HEK293T (cell line): ENCODE measurements at regions not wholly inside any gene's neighbourhood (a gene's known extent, or its start where the extent isn't known, plus 50 kb on each side); places are given as distances from the start of the nearest gene placed in this dataset.

Source experiments
- CTCF ChIA-PET: fragments of 350-600 bp; formaldehyde crosslinking; extraction: SDS; loops from one replicate; lab custom pipeline; 2021; ENCODE audit warnings: antibody characterized with exemption, inconsistent platforms; lab: Yijun Ruan, JAX
- POLR2A ChIA-PET: fragments of 350-600 bp; formaldehyde crosslinking; extraction: SDS; loops from one replicate; lab custom pipeline; 2020; ENCODE audit warnings: antibody characterized with exemption, inconsistent platforms; lab: Yijun Ruan, JAX
- DNase-seq: peaks from one replicate; pipeline ENCODE4 v3.0.0; 2012; ENCODE audit warnings: mixed read lengths; ENCODE audit errors: extremely low spot score
- ARNT ChIP-seq: fragments of 450-650 bp; IDR thresholded peaks from 2 replicates; pipeline ENCODE4 v1.6.1; 2017; ENCODE audit warnings: mild to moderate bottlenecking
- BHLHE40 ChIP-seq: fragments of 450-650 bp; IDR thresholded peaks from 2 replicates; pipeline ENCODE4 v1.6.1; 2016; ENCODE audit warnings: mild to moderate bottlenecking, moderate library complexity, borderline replicate concordance
- CTBP1 ChIP-seq: fragments of 450-650 bp; IDR thresholded peaks from 2 replicates; pipeline ENCODE4 v1.6.1; 2016; ENCODE audit warnings: borderline replicate concordance
- ELF4 ChIP-seq: fragments of 450-650 bp; IDR thresholded peaks from 2 replicates; pipeline ENCODE4 v1.6.1; 2017; ENCODE audit warnings: antibody characterized with exemption
- FOXA1 ChIP-seq: fragments of 450-650 bp; IDR thresholded peaks from 2 replicates; pipeline ENCODE4 v1.6.1; 2016; ENCODE audit warnings: mild to moderate bottlenecking
- FOXK2 ChIP-seq: fragments of 450-650 bp; IDR thresholded peaks from 2 replicates; pipeline ENCODE4 v1.6.1; 2016; ENCODE audit warnings: mild to moderate bottlenecking
- FOXM1 ChIP-seq: fragments of 450-650 bp; IDR thresholded peaks from 2 replicates; pipeline ENCODE4 v1.6.1; 2017; ENCODE audit warnings: mild to moderate bottlenecking, borderline replicate concordance
- HDGF ChIP-seq: fragments of 450-650 bp; IDR thresholded peaks from 2 replicates; pipeline ENCODE4 v1.6.1; 2017; ENCODE audit warnings: antibody characterized with exemption, borderline replicate concordance
- L3MBTL2 ChIP-seq: fragments of 450-650 bp; conservative IDR thresholded peaks from 2 replicates; pipeline ENCODE4 v1.6.1; 2016; ENCODE audit warnings: mild to moderate bottlenecking
- LEF1 ChIP-seq: fragments of 450-650 bp; IDR thresholded peaks from 2 replicates; pipeline ENCODE4 v1.6.1; 2017; ENCODE audit warnings: mild to moderate bottlenecking, borderline replicate concordance
- NFRKB ChIP-seq: fragments of 450-650 bp; IDR thresholded peaks from 2 replicates; pipeline ENCODE4 v1.6.1; 2016; ENCODE audit warnings: mild to moderate bottlenecking, moderate library complexity
- PKNOX1 ChIP-seq: fragments of 450-650 bp; IDR thresholded peaks from 2 replicates; pipeline ENCODE4 v1.6.1; 2016
- SP1 ChIP-seq: fragments of 450-650 bp; IDR thresholded peaks from 2 replicates; pipeline ENCODE4 v1.6.1; 2017
- SUZ12 ChIP-seq: fragments of 450-650 bp; IDR thresholded peaks from 2 replicates; pipeline ENCODE4 v1.6.1; 2016; ENCODE audit warnings: mild to moderate bottlenecking
- TARDBP ChIP-seq: fragments of 450-650 bp; IDR thresholded peaks from 2 replicates; pipeline ENCODE4 v1.6.1; 2016
- ZNF384 ChIP-seq: fragments of 450-650 bp; IDR thresholded peaks from 2 replicates; pipeline ENCODE4 v1.6.1; 2016

DNA sequence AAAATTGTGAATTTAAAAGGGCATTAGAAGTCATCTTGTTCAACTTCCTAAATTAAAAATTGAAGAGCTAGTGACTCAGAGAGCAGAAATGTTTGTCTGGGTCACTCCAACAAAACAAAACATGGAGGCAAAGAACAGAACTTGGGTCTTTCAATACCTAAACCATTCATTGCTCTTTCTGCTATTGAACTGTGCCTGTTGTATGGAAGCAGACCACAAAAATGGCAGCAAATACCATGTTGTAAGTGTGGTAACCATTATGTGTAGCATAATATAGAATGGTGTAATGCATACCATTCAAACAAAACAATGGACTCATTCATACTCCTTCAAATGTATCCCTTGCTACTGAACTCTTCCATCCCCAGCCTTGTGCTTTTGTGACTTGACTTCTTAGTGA is 360.2 kb upstream of the NRG3 start:
- ChIA-PET CTCF (no interaction called here), POLR2A (no interaction called here)
- DNase-seq: no peak
- TF ChIP-seq FOXK2 (no peak), SP1 (no peak), ELF4 (no peak), CTBP1 (no peak), SUZ12 (no peak), HDGF (no peak), LEF1 (no peak), L3MBTL2 (no peak), FOXM1 (no peak), ARNT (no peak), NFRKB (no peak), ZNF384 (no peak), BHLHE40 (no peak), FOXA1 (no peak), PKNOX1 (no peak), TARDBP (no peak)

- POLR2A ChIA-PET: no interaction called here
- DNase-seq: no peak
- CTCF ChIA-PET: interaction anchor here (0.6 kb wide), 1 partner anchor 1068 kb away, joined by 3 read pairs; no protein-coding TSS in a partner anchor
- no peak for TF ChIP-seq NFRKB
These were observed 354.3 kb upstream of the NRG3 start for GRCh38 chr10:81520688-81521087.

- POLR2A ChIA-PET: no interaction called here
- TF ChIP-seq HDGF (no peak), FOXK2 (no peak), FOXA1 (no peak), FOXM1 (no peak), NFRKB (no peak), ELF4 (no peak), BHLHE40 (no peak), CTBP1 (no peak), SP1 (no peak), PKNOX1 (no peak), TARDBP (no peak), L3MBTL2 (no peak), SUZ12 (no peak), ARNT (no peak), ZNF384 (no peak), LEF1 (no peak)
- CTCF ChIA-PET: no interaction called here
- DNase-seq: no peak
These were observed 350.5 kb upstream of the NRG3 start for GRCh38 chr10:81524467-81524866.

DNA sequence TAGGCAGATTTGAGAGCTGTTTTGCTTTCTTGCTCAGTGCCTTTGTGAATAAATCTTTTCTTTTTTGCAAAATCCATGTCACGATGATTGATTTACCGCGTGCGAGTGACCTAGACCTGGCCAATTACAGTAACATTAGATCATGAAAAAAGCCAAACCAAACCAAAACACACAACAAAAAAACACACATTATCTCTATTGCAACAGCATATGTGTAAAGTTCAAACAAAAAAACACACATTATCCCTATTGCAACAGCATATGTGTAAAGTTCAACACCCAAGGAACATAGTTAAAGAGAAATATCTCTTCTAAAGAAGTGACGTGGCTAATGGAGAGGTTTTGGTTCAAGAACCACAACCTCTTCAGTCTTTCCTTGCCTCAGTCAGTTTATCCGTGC is 342.6 kb upstream of the NRG3 start:
- CTCF ChIA-PET: no interaction called here
- POLR2A ChIA-PET: no interaction called here
- no peak for DNase-seq
- TF ChIP-seq FOXA1: no peak
- TF ChIP-seq SP1: no peak
- no peak for TF ChIP-seq FOXM1
- TF ChIP-seq ZNF384: no peak
- no peak for TF ChIP-seq HDGF

DNA sequence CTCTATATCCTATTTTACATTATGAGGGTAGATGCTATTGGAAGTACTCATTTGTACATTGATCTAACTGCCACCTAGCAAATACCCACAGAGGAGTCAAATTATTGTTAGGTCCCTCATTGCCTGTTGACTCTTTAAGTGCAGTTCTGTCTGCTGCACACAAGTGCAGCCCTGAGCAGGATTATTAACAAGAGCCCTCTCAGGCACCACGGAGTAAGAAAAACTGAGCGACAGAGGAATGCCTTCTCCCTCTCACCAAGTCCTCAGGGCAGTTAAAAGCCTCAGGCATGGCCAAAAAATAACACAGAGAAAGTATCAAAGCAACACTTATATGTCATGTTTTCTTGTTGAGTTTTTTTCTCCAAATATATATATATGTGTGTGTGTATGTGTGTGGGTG is 340.0 kb upstream of the NRG3 start:
- no peak for DNase-seq
- no peak for TF ChIP-seq ARNT
- TF ChIP-seq SUZ12: no peak
- no peak for TF ChIP-seq FOXA1
- no peak for TF ChIP-seq PKNOX1
- no peak for TF ChIP-seq FOXM1
- TF ChIP-seq HDGF: no peak
- no peak for TF ChIP-seq L3MBTL2
- TF ChIP-seq LEF1: no peak
- ChIA-PET POLR2A (no interaction called here), CTCF (no interaction called here)

DNA sequence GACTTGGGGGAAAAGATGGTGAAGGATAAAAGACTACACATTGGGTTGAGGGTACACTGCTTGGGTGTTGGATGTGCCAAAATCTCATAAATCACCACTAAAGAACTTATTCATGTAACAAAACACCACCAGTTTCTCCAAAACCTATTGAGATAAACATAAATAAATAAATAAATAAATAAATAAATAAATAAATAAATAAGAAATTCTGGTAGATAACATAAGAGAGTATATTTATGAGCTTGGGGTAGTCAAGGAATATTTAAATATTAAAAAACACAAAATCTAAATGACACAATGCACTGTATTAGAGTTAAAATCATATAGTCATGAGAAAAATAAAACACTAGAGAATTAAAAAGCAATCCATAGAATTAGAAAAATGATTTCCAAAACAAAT is 333.5 kb upstream of the NRG3 start:
- POLR2A ChIA-PET: no interaction called here
- CTCF ChIA-PET: no interaction called here
- DNase-seq: no peak
- TF ChIP-seq FOXM1 (no peak), ARNT (no peak), L3MBTL2 (no peak), FOXA1 (no peak), LEF1 (no peak), SP1 (no peak), TARDBP (no peak), FOXK2 (no peak), ELF4 (no peak), SUZ12 (no peak), NFRKB (no peak), HDGF (no peak), BHLHE40 (no peak), CTBP1 (no peak), PKNOX1 (no peak), ZNF384 (no peak)
